Endothelial cell of umbilical vein (primary cell): ENCODE measurements at regions not wholly inside any gene's neighbourhood (a gene's known extent, or its start where the extent isn't known, plus 50 kb on each side); places are given as distances from the start of the nearest gene placed in this dataset.

Experiments used
- BruUV-seq: library from RNA; stranded (reverse); fragments of 400-500 nt; replicated peaks from 2 replicates; lab custom pipeline; 2021; lab: Mats Ljungman, UMichigan
- CTCF ChIA-PET: fragments of 300-600, 350-600 bp; sonication (Branson Sonifier 250); formaldehyde crosslinking; loops from one replicate; lab custom pipeline; 2021; ENCODE audit warnings: antibody characterized with exemption, inconsistent platforms; lab: Charles Lee
- POLR2A ChIA-PET: fragments of 300-600, 350-600 bp; sonication (Branson Sonifier 250); formaldehyde crosslinking; loops from one replicate; lab custom pipeline; 2021; ENCODE audit warnings: antibody characterized with exemption, inconsistent platforms; lab: Charles Lee
- DNase-seq: peaks from one replicate; pipeline ENCODE4 v3.0.0-alpha.2; 2011; ENCODE audit warnings: low read depth, low spot score
- FAIRE-seq: peaks from 2 replicates; lab custom pipeline; 2011; peaks lifted over from hg19 to GRCh38; lab: Jason Lieb, UNC
- H2AFZ ChIP-seq: 2 replicates; pipeline ENCODE4 v1.6.0; 2012; ENCODE audit warnings: low read depth, low read length, control low read depth, inconsistent platforms
- H3K27ac ChIP-seq: 2 replicates; pipeline ENCODE4 v1.5.1; 2011; ENCODE audit warnings: low read depth, mild to moderate bottlenecking, control low read depth, low read length, moderate library complexity; ENCODE audit not compliant: insufficient read depth
- H3K27me3 ChIP-seq, 2 experiments: 2 replicates each; pipeline versions ENCODE4 v1.6.0 to v1.6.1; 2011; ENCODE audit warnings: low read length in 2 of 2, mixed read lengths in 1 of 2; ENCODE audit not compliant: control insufficient read depth in 2 of 2, insufficient read depth in 2 of 2
- H3K36me3 ChIP-seq, 2 experiments: 2 replicates in 1 of 2; 3 replicates in 1 of 2; pipeline ENCODE4 v1.5.1; 2011; ENCODE audit warnings: low read length in 2 of 2, mild to moderate bottlenecking in 1 of 2, moderate library complexity in 1 of 2; ENCODE audit not compliant: control insufficient read depth in 2 of 2, insufficient read depth in 2 of 2; ENCODE audit errors: extremely low read depth in 1 of 2
- H3K4me1 ChIP-seq: 3 replicates; pipeline ENCODE4 v1.5.1; 2011; ENCODE audit warnings: mild to moderate bottlenecking, low read length; ENCODE audit not compliant: control insufficient read depth, insufficient read depth; ENCODE audit errors: extremely low read depth
- H3K4me2 ChIP-seq: 2 replicates; pipeline ENCODE4 v1.6.1; 2011; ENCODE audit warnings: low read length, control low read depth, mixed read lengths; ENCODE audit not compliant: insufficient read depth
- H3K4me3 ChIP-seq, 3 experiments: fragments of 200-600 bp in 1 of 3; sonication (generic), shearing (Covaris generic) in 1 of 3; replicated peaks in 1 of 3; 2 replicates each; pipeline ENCODE4 v1.5.1; 2011 to 2016; ENCODE audit warnings: control low read depth in 3 of 3, low read length in 3 of 3, mild to moderate bottlenecking in 2 of 3, inconsistent platforms in 1 of 3, low read depth in 1 of 3, moderate library complexity in 1 of 3; ENCODE audit not compliant: insufficient read depth in 1 of 3
- H3K79me2 ChIP-seq: 2 replicates; pipeline ENCODE4 v1.6.0; 2012; ENCODE audit warnings: low read length, inconsistent platforms; ENCODE audit not compliant: control insufficient read depth, insufficient read depth
- H3K9ac ChIP-seq: replicated peaks from 2 replicates; pipeline ENCODE3; 2011; ENCODE audit warnings: low read length, control low read depth; ENCODE audit not compliant: insufficient read depth; ENCODE audit errors: extremely low read depth
- H3K9me1 ChIP-seq: replicated peaks from 3 replicates; pipeline ENCODE4 v1.6.0; 2011; ENCODE audit warnings: mild to moderate bottlenecking, low read length; ENCODE audit not compliant: control insufficient read depth, insufficient read depth; ENCODE audit errors: extremely low read depth
- H3K9me3 ChIP-seq: replicated peaks from 2 replicates; pipeline ENCODE4 v1.5.1; 2012; ENCODE audit warnings: low read length, inconsistent platforms; ENCODE audit not compliant: control insufficient read depth, insufficient read depth
- H4K20me1 ChIP-seq: replicated peaks from 2 replicates; pipeline ENCODE3; 2011; ENCODE audit warnings: mild to moderate bottlenecking, low read length; ENCODE audit not compliant: control insufficient read depth, insufficient read depth; ENCODE audit errors: extremely low read depth
- MAX ChIP-seq: IDR thresholded peaks from 2 replicates; pipeline ENCODE4 v1.6.1; 2011; ENCODE audit not compliant: insufficient read depth, insufficient read length
- POLR2AphosphoS5 ChIP-seq: IDR thresholded peaks from 2 replicates; pipeline ENCODE4 v1.6.1; 2012; ENCODE audit warnings: low read depth, mild to moderate bottlenecking, control low read depth, low read length, moderate library complexity; ENCODE audit not compliant: insufficient read depth
- dilution Hi-C: fragments of 300-500 bp; cut with MboI; formaldehyde crosslinking; loops from one replicate; pipeline ENCODE4 v1.15.0; 2019; ENCODE audit warnings: low sequenced_read_pairs; ENCODE audit not compliant: extremely low pct_ligation_motif_present
- intact Hi-C: fragments of 100-400 bp; cut with micrococcal nuclease; formaldehyde crosslinking; loops from one replicate; pipeline ENCODE4 v1.10.0; 2022
- TF ChIP-seq, protein P1 (sequence below), 2 donors: IDR thresholded peaks; 1 replicate in 1 of 2; 2 replicates in 1 of 2; pipeline ENCODE4 v1.5.1; 2011; ENCODE audit warnings: low read length in 2 of 2, mild to moderate bottlenecking in 2 of 2, moderate library complexity in 2 of 2, control low read depth in 1 of 2, inconsistent platforms in 1 of 2, low read depth in 1 of 2; ENCODE audit not compliant: insufficient read depth in 1 of 2; ENCODE audit errors: extremely low read depth in 1 of 2

DNA sequence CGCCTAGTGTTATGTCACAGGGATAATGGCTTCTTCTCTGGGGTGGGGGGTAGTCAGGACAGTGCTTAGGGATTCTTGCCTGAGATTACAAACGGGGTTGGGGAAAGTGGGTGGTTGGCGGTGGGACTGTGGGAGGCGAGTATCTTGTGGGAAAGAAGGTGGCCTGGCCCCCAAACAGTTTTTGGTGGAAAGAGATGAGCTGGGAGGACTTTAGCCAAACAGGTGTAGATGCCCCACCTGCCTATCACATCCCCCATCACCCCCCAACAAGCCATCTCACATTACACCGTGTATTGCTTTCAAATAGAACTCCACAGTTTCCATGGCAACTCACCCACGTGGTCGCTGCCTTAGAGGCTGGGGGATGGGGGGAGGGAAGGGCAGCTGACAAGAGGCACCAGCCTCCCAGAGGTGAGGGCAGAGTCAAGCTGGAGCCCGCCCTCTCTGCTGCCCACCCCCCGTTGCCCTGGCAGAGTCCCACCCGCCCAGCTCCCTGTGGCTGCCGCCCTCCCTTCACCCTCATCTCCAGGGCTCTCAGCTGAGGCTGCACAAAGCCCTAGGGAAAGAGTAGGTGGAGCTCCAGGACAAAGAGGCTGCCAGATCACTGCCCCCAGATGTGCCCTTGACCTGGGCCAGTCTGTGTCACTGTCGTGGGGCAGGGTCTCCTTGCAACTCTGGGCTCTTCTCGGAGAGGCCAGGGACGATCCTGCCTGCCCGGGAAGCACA is 98.3 kb downstream of the LRRC74A start:
- intact Hi-C loops, result no loop called here
- Histone ChIP-seq H3K9me3 (no peaks in the 10 kb centered on the region), H3K9me1 (no peaks in the 10 kb centered on the region), H3K27ac (no peak overlapping the region), H3K79me2 (no peaks in the 10 kb centered on the region), H3K9ac (no peak overlapping the region), H3K4me2 (no peak overlapping the region), H2AFZ (no peak overlapping the region), H4K20me1 (no peaks in the 10 kb centered on the region), H3K36me3 (no peaks in the 10 kb centered on the region), H3K27me3 (no peaks in the 10 kb centered on the region), H3K4me1 (peaks cover 10% of the 10 kb centered on the region), H3K4me3 (no peak overlapping the region)
- no TSS peak for BruUV-seq
- no peak for DNase-seq
- ChIA-PET CTCF (interaction anchor here (0.9 to 1.5 kb wide), 3 partner anchors 11 to 52 kb away, joined by 3 to 5 read pairs (median 3); no protein-coding TSS in a partner anchor), POLR2A (interaction anchor here (0.6 kb wide), 1 partner anchor 10 kb away, joined by 8 read pairs; no protein-coding TSS in a partner anchor)
- peak; percentile 29 for TF ChIP-seq MAX
- TF ChIP-seq, protein P1, sequence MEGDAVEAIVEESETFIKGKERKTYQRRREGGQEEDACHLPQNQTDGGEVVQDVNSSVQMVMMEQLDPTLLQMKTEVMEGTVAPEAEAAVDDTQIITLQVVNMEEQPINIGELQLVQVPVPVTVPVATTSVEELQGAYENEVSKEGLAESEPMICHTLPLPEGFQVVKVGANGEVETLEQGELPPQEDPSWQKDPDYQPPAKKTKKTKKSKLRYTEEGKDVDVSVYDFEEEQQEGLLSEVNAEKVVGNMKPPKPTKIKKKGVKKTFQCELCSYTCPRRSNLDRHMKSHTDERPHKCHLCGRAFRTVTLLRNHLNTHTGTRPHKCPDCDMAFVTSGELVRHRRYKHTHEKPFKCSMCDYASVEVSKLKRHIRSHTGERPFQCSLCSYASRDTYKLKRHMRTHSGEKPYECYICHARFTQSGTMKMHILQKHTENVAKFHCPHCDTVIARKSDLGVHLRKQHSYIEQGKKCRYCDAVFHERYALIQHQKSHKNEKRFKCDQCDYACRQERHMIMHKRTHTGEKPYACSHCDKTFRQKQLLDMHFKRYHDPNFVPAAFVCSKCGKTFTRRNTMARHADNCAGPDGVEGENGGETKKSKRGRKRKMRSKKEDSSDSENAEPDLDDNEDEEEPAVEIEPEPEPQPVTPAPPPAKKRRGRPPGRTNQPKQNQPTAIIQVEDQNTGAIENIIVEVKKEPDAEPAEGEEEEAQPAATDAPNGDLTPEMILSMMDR (IDR thresholded peaks at IDR 0.05; ENCODE audit: extremely low read depth in 1 of 2, insufficient read depth in 1 of 2, low read depth in 1 of 2, low read length in 2 of 2), result no peak
- TF ChIP-seq POLR2AphosphoS5, result no peak
- FAIRE-seq, result no peak
- dilution Hi-C loops, result no loop called here
